GM03348 (cell line): ENCODE measurements at regions not wholly inside any gene's neighbourhood (a gene's known extent, or its start where the extent isn't known, plus 50 kb on each side); places are given as distances from the start of the nearest gene placed in this dataset.

Experiments used
- DNase-seq: peaks from one replicate; pipeline ENCODE4 v3.0.0; 2012; ENCODE audit warnings: low spot score

DNA sequence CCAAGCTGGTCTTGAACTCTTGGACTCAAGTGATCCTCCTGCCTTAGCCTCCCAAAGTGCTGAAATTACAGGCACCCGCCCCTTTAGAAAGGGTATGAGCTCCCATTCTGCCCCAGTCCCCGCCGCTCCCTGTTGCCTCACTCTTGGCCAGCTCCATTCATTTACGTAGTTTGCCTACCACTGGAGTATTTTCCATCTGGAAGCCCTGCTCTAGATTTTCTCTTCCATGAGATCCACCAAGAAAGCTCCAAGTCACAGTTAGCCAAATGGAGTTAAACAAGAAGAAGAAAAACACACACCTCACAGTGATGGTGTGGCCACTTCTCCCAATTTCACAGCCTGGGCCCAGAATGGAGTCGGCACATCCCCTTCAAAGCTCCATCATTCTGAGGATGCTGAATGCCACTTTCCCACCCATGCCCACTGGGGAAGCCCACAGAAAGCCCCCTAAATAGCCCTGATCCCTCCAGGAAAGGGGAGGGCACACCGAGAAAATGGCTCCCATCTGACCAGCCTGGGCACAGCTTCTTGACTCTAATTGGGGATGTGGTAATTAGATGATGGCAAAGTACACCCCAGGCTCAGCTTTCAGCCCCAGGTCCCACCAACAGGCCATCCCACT is 381.2 kb downstream of the MN1 start:
- DNase-seq, result no peak

DNA sequence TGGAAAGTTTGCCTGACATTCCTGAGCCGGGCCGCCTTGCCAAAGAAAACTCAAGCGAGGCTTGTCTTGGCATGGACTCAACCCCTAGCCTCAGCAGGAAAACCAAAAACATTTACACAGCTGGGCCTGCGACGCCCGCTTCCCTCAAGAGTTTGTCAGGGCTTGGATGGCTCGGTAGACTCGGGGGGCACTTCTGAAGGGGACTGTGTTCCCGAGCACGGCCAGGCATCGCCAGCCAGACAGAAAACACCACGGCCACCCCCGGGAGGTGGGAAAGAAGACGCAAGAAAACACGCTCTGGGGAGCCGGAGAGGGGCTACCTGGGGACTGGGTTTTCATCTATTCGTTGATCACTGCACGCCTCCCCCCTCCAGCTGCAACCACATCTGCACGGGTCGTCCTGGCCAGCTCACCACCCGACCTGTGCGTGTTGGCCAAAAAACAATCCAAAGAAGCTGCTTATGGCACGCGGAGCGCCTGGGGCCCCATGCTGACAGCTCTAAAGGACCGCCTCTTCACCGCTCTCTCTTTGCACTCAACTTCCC is 380.7 kb downstream of the MN1 start:
- peak; percentile 90 for DNase-seq

DNA sequence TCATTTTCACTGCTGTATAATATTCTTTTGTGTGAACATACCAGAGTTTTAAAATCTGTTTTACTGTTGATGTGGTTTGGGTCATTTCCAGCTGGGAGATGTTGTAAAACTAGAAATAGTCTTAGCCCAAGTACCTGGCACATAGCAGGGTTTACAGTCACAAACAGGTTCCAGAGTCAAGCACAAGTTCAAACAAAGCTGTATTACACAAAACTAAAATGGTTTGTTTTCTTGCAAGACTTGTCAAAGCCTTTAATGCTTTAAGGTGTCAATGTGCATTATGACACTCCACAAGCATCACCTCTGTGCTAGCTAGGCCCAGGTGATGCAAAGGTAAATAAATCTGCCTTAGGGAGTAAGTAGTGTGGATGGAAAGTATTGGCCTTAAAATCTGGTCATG is 379.1 kb downstream of the MN1 start:
- DNase-seq, result no peak

DNA sequence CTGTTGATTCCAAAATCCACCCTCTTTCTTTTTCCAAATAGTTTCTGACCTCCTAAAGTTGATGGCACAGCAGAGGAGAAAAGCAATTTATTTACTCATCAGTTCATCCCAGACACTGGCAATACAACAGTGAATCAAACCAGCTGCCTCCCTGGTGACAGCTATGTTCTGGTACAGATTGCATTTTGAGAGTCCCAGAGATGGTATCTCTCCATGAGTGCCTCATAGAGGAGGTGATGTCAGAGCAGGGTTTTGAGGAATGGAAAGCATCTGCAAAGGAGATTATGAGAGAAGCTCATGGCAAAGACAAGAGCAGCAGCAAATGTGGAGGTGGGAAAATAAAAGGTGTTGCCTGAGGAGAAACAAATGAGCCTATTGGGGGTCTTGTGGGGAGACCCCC is 377.2 kb downstream of the MN1 start:
- DNase-seq, result peak; percentile 38

DNA sequence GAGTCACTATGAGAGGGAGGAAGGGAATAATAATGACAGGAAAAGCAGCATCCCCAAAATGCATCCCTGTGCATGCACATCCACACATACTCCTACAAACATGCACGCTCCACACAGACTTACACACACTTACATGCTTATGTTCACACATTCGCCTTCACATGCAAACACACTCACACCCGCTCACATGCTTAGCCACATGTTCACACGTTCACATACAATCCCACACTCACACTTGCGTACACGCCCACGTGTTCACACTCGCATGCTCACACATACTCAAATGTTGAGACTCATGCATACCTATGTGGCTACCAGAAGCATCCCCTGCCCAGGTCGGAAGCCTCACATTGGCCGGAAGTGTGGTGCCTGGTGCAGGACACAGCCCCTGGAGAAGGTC is 372.1 kb downstream of the MN1 start:
- DNase-seq, result no peak

DNA sequence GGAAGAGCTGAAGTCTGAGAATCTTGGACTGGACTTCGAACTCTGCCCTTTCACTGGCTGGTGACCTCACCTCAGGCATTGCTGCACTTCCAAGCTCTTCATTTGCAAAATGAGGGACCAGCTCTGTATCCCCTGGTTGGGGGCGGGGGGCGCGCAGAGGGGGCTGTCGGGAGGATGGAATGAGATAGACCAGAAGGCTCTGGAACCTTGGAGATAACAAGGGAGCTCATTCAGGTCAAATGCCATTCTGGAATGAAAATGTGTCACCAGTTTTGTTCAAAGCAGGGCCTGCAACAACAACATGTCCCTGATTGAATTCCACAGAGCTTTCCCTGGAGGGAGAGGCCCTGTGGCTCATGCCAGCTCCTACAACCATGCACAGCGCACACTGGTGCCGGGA is 370.5 kb downstream of the MN1 start:
- DNase-seq, result no peak

DNA sequence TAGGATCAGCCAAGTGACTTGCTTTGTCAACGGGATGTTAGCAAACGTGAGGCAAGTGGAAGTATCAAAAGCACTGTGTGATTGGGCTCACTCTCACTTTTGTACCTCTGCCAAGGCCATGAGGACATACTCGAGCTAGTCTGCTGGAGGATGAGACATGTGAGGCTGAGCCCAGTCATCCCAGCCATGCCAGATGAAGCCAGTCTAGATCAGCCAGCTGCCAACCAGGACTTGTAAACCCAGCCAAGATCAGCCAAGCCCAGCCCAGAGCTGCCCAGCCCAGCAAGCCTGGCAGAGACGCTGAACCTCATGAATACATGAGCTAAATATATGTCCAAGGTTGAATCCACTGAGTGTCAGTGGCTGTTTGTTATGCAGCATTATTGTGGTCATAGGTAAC is 369.7 kb downstream of the MN1 start:
- DNase-seq, result no peak

DNA sequence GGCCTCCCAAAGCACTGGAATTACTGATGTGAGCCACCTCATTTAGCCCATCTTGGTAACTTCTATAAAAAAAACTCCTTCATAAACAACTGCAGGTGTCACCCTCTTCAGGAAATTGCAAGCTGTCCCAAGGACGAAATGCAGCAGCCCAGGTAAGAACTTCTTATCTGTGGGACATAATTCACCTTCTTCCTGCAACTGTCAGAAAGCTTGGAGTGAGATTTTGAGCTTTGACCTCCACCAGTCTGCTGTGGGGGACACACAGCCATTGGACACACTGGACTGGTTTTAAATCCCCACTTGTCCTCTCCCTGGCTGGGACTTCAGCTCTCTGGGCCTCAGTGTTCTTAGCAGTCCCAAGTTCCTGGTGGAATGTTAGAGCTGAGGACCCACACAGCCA is 368.5 kb downstream of the MN1 start:
- DNase-seq, result no peak

DNA sequence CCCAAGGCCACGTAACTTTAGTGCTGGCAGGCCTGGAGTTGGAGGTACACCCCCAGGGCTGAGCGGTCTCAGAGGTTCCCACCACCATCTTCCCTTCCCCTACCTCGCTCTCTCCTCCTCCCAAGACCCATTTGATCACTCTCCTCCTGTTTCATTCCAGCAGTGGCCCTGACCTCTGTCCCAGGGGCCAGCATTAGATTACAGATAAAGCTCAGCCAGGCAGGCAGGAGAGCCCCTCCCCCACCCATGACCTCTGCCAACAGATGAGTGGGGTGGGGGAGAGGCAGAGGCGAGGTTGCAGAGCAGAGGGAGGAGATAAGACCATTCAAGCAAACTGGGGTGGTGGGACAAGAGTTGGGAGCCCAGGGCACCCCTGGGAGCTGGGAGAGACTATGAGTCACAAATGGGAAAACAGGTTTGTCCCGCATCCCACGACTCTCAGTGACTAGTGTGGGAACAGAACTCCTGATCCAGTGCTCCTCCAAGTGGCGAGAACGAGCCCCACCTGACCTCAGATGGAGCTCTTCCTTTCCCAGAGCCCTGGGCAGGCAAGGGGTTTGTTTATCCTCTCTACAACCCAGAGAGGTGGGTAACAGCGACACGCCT is 367.9 kb downstream of the MN1 start:
- DNase-seq, result no peak

DNA sequence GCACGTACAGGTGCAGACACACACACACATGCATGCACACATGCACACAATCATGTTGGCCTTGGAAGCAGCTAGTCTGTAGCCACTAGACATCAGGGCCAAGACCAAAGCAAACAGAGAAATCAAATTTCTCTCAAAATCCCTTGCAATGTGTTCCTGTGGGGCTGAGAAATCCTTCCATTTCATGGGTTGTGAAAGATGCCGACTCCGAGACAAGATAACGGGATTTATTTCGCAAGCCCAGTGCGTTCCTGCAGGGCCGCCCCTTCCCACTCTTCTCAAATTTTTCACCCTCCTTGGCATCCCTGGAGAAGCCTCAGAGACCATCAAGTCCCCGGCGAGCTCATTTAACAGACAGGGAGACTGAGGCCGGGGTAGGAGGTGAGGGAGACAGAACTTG is 366.7 kb downstream of the MN1 start:
- no peak for DNase-seq

DNA sequence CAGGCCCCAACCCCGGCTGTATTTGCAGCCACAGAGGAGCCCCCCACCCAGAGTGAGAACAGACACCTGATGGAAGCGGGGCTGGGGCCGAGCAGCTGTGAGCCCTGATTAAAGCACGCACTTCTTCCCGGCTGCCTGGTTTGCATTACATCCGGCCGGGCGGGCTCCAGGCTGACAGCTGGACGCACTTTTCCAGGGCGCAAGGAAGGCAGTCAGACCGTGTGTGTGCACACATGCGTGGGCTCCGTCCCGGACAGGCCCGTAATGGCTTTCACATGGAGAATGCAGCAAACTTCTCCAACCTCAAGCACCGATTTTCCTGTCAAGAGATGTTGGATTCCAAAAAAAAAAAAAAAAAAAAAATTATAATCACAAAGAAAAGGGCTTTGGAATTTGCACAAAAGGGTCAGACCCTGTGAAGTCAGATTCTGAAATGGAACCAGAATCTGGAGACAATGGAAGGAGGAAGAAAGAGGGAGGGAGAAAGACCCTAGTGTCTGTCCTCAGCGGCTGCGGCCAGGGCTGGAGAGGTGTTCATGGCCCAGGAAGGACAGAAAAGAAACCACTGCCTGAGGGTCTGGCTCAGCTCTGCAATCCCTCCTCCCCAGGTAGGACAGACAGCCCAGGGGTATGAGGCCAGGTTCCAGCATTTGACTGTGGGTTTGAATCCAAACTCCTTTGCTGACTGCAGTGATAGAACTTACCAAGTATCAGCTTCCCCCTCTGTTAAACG is 365.5 kb downstream of the MN1 start:
- peak; percentile 86 for DNase-seq

DNA sequence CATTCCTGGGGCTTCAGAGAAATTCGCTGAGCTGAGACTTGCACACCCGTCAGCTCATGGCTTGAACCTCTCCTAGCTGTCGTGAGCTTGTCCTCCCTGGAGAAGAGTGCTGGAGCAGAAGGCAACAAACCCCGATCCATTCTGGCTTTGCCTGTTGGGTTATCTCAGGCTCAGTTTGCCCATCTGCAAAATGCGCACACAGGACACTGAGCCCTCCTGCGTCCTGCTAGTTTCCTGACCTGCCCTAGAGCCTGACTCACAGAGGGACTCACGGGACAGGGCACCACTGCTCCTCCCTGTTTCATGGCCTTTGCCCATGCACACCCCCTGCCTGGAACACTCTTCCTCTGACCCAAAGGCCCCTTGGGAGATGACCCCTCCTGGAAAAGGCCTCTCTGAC is 365.0 kb downstream of the MN1 start:
- DNase-seq, result no peak

DNA sequence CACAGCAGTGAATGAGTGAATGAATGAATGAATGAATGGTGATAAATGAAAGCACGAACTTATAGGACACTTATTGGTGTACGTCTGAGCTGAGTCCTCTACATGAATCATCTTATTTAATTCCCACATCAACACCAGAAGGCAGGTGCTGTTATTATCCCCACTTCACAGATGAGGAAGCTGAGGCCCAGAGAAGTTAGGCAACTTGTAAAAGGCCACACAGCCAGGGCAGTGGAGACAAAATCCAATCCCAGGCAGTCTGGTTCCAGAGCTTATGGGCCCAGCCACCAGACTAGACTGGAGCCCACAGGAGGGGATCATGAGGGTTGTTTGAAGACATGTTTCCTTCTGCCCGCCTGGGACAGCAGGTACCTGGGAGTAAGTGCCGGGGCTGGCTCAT is 364.0 kb downstream of the MN1 start:
- no peak for DNase-seq

DNA sequence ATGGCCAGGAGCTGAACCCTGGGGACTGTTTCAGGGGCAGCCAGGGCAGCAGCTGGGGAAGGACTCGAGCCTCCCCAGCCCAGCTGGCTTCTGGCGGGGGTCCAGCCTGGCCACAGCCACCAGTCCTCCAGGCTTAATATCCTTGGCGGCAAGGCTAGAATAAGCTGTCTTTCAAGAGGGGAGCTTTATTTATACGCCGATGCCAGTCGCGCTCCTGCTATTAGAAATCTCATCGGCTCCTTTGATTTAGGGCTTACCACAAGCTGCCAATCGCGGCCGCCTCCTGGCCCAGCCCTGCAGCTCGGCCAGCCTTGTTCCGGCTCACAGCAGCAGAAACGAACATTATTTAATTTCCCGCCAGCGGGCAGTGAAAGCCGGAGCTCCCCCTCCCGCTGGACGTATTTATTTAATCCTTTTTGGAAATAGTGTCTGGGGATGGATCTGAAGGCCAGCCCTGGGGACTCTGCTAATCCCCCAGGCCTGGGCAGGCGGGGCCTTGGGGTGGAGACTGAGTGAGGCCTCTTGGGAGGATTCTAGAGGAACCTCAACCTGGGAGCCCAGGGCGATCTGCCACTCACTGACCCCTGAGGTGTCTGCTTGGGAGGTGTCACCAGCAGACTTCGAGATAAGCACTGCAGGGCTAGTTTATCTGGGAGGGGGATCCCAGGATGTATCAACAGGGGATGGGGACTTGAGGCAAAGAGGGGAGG is 363.1 kb downstream of the MN1 start:
- DNase-seq, result peak; percentile 67

DNA sequence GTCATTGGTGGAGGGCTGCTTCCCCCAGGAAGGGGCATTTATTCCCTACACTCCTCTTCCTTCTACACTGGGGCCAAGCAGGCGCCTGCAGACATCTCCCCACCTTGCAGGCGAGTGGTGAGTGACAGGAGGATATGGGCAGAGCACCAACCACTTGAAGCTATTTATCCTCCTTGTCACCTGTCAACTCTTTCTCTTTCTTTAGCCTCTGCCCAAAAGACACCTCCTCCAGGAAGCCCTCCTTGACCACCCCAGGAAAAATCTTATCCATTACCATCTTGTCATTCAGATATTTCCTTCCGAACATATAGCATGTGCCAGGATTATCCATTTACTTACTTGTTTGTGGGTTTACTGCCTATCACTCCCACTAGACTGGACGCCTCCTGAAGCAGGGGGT is 362.4 kb downstream of the MN1 start:
- DNase-seq, result no peak

DNA sequence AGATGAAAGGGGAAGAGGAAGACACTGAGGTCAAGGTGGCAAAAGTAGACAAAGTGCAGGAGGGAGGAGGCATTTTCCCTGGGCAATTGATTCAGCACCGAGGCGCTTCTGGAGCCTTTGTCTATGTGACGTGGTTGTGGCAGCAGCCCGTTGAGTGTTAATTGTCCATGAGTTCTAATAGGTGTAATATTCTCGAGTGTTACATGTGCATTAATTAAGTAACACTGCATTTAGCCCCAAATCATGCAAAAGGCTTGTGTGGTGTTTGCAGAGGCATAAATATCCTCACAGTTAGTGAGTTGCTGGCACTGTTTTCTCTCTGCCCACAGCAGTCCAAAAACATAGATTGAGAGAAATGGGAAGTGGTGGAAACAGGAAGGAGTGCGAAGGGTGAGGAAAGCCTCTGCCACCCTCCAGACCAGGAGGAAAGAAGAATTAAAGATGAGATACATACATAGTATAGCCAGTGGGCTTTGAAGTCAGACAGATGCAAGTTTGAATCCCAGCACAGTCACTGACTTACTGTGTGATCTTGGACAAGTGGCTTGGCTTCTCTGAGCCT is 361.2 kb downstream of the MN1 start:
- DNase-seq, result no peak

DNA sequence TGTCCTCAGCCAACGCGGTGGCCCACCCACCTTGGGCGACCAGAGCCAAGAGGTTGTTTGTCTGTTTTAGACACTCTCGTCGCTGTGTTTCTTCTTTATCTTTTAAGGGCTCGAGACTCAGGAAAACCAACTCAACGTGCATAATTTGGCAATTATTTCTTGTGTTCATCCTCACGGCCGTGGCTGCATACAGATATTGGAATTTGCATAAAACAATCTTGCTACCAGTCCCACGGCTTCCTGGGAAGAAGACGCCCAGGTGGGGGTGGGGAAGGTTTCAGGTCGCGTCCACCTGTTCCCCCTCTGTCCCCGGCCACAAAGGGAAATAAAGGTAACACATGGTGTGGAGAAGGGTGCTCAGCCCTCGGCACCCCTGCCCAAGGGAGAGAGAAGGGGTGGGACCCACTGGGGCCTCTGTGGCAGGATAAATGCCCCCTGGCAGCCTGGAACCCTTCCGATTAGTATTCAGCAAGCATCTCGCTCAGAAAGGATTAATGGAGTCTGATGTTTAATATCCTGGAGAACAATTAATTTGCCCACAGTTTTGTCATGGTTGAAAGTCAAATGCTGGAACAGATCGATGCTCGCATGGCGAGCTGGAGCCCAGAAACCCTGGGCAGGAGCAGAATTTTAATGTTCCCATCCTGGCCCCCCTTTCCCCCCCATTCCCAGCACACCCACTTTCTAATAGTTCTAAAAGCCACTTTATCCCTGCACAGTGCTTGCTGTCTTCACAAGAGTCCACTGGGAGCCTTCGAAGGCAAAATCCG is 359.7 kb downstream of the MN1 start:
- DNase-seq, result no peak

DNA sequence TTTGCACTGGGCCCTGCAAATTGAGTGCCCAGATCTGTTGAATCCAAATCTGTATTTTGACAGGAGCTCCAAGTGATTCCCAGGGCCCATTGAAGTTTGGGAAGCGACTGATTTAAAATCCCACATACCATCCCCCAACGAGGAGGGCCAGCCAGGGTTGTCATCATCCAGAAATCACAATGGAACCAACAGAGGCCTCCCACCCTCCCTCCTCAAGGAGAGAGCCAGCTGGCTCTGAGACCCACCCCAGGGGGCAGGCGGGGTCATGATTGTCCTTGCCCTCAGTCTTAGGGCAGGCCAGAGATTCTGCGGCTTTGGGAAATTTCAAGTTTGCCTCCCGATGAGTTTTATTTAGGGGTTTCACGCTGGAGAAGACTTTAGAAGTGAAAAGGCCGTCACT is 358.2 kb downstream of the MN1 start:
- DNase-seq, result no peak

DNA sequence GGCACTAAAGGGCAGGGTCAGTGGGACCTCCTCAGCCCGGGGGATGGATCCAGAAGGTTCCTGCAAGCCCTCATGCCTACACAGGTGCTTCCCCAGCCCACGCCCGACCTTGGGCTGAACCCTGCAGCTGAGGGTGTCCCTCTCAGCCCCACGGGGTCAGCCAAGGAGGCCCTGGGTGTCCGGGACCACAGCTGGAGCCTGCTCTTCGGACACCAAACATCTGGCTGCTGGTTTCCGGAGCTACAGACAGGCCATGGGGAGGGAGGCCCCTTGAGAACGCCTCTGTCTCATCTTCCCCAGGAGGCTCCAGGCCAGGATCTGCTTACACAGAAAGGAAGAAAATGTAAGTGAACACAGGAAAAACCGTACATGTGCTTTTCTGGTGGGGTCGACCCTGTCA is 355.7 kb downstream of the MN1 start:
- DNase-seq, result no peak

DNA sequence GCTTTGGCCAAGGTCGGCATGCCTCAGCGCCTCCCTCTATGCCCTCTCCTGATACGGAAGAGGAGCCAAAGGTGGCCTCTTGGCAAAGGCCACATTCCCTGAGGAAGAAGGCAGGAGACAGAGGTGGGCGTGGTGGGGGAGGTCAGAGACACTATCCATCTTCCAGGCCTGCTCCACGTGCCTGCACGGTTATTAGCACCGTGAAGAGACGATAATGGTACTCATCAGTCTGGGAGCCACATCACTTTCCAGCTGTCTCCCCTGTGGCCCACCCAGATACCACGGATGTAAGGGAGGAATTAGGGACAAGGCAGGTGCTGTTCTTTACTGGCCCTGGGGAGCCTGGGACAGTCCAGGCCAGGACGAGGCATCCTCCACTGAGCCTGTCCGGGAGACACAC is 354.3 kb downstream of the MN1 start:
- DNase-seq, result no peak

DNA sequence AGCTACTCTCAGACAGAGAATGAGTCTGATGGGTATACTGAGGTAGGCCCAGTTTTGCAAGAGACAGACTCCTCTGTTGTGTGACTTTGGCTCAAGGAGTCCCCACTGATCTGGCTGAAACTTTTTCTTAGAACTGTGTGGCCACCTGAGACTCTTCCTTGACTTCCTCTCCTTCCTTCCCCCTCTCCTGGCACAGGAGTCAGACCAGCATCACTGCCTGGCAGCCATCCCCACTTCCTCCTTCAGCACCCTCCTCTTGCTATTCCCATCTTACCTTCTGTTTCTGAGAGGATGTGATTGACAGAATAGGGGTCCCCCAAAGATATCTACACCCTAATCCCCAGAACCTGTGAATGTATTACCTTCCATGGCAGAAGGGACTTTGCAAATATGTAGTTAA is 351.1 kb downstream of the MN1 start:
- DNase-seq, result no peak

DNA sequence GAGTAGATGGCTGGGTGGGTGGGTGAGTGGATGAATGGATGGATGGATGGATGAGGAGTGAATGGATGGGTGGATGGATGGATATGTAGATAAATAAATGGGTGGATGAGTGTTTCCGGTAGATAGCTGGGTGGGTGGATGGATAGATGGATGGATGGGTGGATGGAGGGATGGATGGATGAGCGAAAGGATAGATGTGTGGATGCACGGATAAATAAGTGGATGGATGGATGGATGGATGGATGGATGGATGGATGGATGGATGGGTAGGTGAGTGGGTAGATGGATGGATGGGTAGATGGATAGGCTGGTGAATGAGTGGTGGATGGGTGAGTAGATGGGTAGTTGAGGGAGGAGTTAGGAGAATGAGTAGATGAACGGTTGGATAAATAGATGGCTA is 349.3 kb downstream of the MN1 start:
- no peak for DNase-seq
